ENCODE measurements at regions not wholly inside any gene's neighbourhood (a gene's known extent, or its start where the extent isn't known, plus 50 kb on each side); places are given as distances from the start of the nearest gene placed in this dataset.
"Not testable (repeated sequence)": the region's sequence is repeated elsewhere in the genome, so short reads cannot be mapped to it uniquely, and the experiment has no call there.

GRCh38 chr4:22634541-22635181 lies 58.1 kb upstream of the GBA3 start:
- Histone ChIP-seq H3K36me3 (no peaks in the 10 kb centered on the region), H3K27ac (no peak overlapping the region), H3K9me3 (peaks cover 0 to under 1% of the 10 kb centered on the region in 2 donors), H3K4me1 (no peaks in the 10 kb centered on the region), H3K4me3 (no peak overlapping the region), H3K27me3 (no peaks in the 10 kb centered on the region)
- DNase-seq (ENCODE audit: low spot score), result no peak
- TF ChIP-seq, protein P1, sequence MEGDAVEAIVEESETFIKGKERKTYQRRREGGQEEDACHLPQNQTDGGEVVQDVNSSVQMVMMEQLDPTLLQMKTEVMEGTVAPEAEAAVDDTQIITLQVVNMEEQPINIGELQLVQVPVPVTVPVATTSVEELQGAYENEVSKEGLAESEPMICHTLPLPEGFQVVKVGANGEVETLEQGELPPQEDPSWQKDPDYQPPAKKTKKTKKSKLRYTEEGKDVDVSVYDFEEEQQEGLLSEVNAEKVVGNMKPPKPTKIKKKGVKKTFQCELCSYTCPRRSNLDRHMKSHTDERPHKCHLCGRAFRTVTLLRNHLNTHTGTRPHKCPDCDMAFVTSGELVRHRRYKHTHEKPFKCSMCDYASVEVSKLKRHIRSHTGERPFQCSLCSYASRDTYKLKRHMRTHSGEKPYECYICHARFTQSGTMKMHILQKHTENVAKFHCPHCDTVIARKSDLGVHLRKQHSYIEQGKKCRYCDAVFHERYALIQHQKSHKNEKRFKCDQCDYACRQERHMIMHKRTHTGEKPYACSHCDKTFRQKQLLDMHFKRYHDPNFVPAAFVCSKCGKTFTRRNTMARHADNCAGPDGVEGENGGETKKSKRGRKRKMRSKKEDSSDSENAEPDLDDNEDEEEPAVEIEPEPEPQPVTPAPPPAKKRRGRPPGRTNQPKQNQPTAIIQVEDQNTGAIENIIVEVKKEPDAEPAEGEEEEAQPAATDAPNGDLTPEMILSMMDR (IDR thresholded peaks at IDR 0.05), result no peak

- not testable (repeated sequence) for H3K36me3 ChIP-seq; H3K27me3 ChIP-seq; DNase-seq (ENCODE audit: low spot score); H3K27ac ChIP-seq; H3K4me1 ChIP-seq; H3K4me3 ChIP-seq; H3K9me3 ChIP-seq
These were observed 57.6 kb upstream of the GBA3 start for GRCh38 chr4:22635182-22635549.

DNA sequence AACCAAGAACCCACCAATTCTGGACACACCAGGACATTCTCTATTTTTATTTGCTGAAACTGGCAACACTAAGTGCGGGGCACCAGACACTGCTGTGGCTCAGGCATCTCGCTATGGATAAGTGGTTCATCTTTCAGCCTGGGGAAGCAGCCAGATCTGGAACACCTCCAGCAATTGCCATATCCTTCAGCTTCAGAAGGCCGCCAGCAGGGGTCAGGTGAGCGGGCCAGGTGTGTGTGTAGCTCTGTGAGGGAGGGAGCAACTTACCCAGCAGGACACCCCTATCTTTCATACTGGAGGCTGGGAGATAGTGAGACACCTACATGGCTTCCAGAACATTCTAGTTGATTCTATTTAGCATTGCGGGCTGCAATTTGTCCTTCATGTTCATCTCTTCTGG lies 57.0 kb upstream of the GBA3 start:
- Histone ChIP-seq H3K4me3 (no peak overlapping the region), H3K27me3 (no peaks in the 10 kb centered on the region), H3K9me3 (peaks cover 0 to 11% of the 10 kb centered on the region in 2 donors), H3K27ac (no peak overlapping the region), H3K36me3 (no peaks in the 10 kb centered on the region), H3K4me1 (no peaks in the 10 kb centered on the region)
- no peak for DNase-seq (ENCODE audit: low spot score)
- TF ChIP-seq, protein P1 (IDR thresholded peaks at IDR 0.05), result no peak

DNA sequence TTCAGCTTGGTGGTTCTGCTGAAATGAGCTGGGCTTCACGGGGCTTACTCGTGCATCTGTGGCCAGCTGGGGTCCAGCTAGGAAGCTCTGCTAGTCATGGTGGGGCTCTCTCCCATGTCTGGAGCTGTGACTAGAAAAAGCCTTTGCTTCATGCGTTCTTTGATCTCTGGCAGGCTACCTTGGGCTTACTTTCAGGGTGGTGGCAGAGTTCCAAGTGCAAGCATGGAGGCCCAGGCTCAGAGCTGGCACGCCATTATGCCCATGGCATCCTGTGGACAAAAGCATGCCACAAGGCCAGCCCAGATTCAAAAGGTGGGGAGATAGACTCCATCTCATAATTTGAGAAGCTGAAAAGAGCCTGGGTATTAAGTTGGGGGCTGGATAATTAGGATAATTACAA lies 55.4 kb upstream of the GBA3 start:
- Histone ChIP-seq H3K27ac (no peak overlapping the region), H3K4me1 (no peaks in the 10 kb centered on the region), H3K27me3 (no peaks in the 10 kb centered on the region), H3K36me3 (no peaks in the 10 kb centered on the region), H3K4me3 (no peak overlapping the region), H3K9me3 (peaks cover 0 to 12% of the 10 kb centered on the region in 2 donors)
- TF ChIP-seq, protein P1 (IDR thresholded peaks at IDR 0.05), result no peak
- no peak for DNase-seq (ENCODE audit: low spot score)
